ENCODE measurements at regions not wholly inside any gene's neighbourhood (a gene's known extent, or its start where the extent isn't known, plus 50 kb on each side); places are given as distances from the start of the nearest gene placed in this dataset.

- Histone ChIP-seq H3K4me2 (ENCODE audit: low read depth, low read length, poor library complexity, severe bottlenecking) (no peak overlapping the region), H3K4me3 (ENCODE audit: low read length, poor library complexity, severe bottlenecking) (no peak overlapping the region), H4K20me1 (ENCODE audit: insufficient read depth, low read length, poor library complexity, severe bottlenecking) (no peaks in the 10 kb centered on the region), H3K9me2 (replicated peaks; ENCODE audit: low read depth, low read length) (no peaks in the 10 kb centered on the region), H3K9ac (ENCODE audit: low read depth, low read length, poor library complexity, severe bottlenecking) (no peak overlapping the region), H3K4me1 (ENCODE audit: insufficient read depth, low read length, poor library complexity, severe bottlenecking) (no peaks in the 10 kb centered on the region), H3F3A (ENCODE audit: low read depth) (no peaks in the 10 kb centered on the region), H3K79me2 (ENCODE audit: insufficient read depth, low read length) (no peaks in the 10 kb centered on the region), H3K9me3 (ENCODE audit: insufficient read depth, low read depth, low read length) (peaks cover 2% of the 10 kb centered on the region; the same call in 1 of the 2 replicates), H3K27me3 (ENCODE audit: insufficient read depth, low read length, poor library complexity, severe bottlenecking) (no peaks in the 10 kb centered on the region), H3K36me3 (ENCODE audit: insufficient read depth, low read length) (no peaks in the 10 kb centered on the region), H2AFZ (ENCODE audit: low read length) (no peak overlapping the region)
- TF ChIP-seq EZH2phosphoT487 (IDR thresholded peaks at IDR 0.05; ENCODE audit: borderline replicate concordance) (no peak), CTCF (conservative IDR thresholded peaks at IDR 0.05; ENCODE audit: low read length) (no peak)
Observed at GRCh38 chr10:130234171-130234965, 98.2 kb downstream of the GLRX3 start.

GRCh38 chr10:130236711-130237110 is 100.5 kb downstream of the GLRX3 start:
- no peaks in the 10 kb centered on the region for H3K36me3 ChIP-seq (ENCODE audit: insufficient read depth, low read length)
- no peak overlapping the region for H3K4me3 ChIP-seq (ENCODE audit: low read length, poor library complexity, severe bottlenecking)
- no peak overlapping the region for H2AFZ ChIP-seq (ENCODE audit: low read length)
- H3K4me2 ChIP-seq (ENCODE audit: low read depth, low read length, poor library complexity, severe bottlenecking), result no peak overlapping the region
- no peaks in the 10 kb centered on the region for H3F3A ChIP-seq (ENCODE audit: low read depth)
- no peaks in the 10 kb centered on the region for H4K20me1 ChIP-seq (ENCODE audit: insufficient read depth, low read length, poor library complexity, severe bottlenecking)
- no peaks in the 10 kb centered on the region for H3K9me2 ChIP-seq (replicated peaks; ENCODE audit: low read depth, low read length)
- peaks cover 2% of the 10 kb centered on the region; the same call in 1 of the 2 replicates for H3K9me3 ChIP-seq (ENCODE audit: insufficient read depth, low read depth, low read length)
- no peak overlapping the region for H3K9ac ChIP-seq (ENCODE audit: low read depth, low read length, poor library complexity, severe bottlenecking)
- TF ChIP-seq CTCF (conservative IDR thresholded peaks at IDR 0.05; ENCODE audit: low read length) (no peak), EZH2phosphoT487 (IDR thresholded peaks at IDR 0.05; ENCODE audit: borderline replicate concordance) (no peak)
- no peaks in the 10 kb centered on the region for H3K4me1 ChIP-seq (ENCODE audit: insufficient read depth, low read length, poor library complexity, severe bottlenecking)
- peaks cover 2% of the 10 kb centered on the region for H3K27me3 ChIP-seq (ENCODE audit: insufficient read depth, low read length, poor library complexity, severe bottlenecking)
- no peaks in the 10 kb centered on the region for H3K79me2 ChIP-seq (ENCODE audit: insufficient read depth, low read length)

GRCh38 chr10:130240409-130240808 is 104.2 kb downstream of the GLRX3 start:
- Histone ChIP-seq H3K9ac (ENCODE audit: low read depth, low read length, poor library complexity, severe bottlenecking) (no peak overlapping the region), H3K4me3 (ENCODE audit: low read length, poor library complexity, severe bottlenecking) (no peak overlapping the region), H3K4me2 (ENCODE audit: low read depth, low read length, poor library complexity, severe bottlenecking) (no peak overlapping the region), H3K4me1 (ENCODE audit: insufficient read depth, low read length, poor library complexity, severe bottlenecking) (peaks cover 7% of the 10 kb centered on the region), H3K36me3 (ENCODE audit: insufficient read depth, low read length) (no peaks in the 10 kb centered on the region), H3K79me2 (ENCODE audit: insufficient read depth, low read length) (no peaks in the 10 kb centered on the region), H3K9me2 (replicated peaks; ENCODE audit: low read depth, low read length) (no peaks in the 10 kb centered on the region), H3K9me3 (ENCODE audit: insufficient read depth, low read depth, low read length) (no peaks in the 10 kb centered on the region), H2AFZ (ENCODE audit: low read length) (no peak overlapping the region), H3K27me3 (ENCODE audit: insufficient read depth, low read length, poor library complexity, severe bottlenecking) (peaks cover 11% of the 10 kb centered on the region), H3F3A (ENCODE audit: low read depth) (no peaks in the 10 kb centered on the region), H4K20me1 (ENCODE audit: insufficient read depth, low read length, poor library complexity, severe bottlenecking) (no peaks in the 10 kb centered on the region)
- TF ChIP-seq EZH2phosphoT487 (IDR thresholded peaks at IDR 0.05; ENCODE audit: borderline replicate concordance) (no peak), CTCF (conservative IDR thresholded peaks at IDR 0.05; ENCODE audit: low read length) (no peak)
